ENCODE measurements at regions not wholly inside any gene's neighbourhood (a gene's known extent, or its start where the extent isn't known, plus 50 kb on each side); places are given as distances from the start of the nearest gene placed in this dataset.
A peak's percentile ranks its signal among the peaks of the same experiment; 100 is the strongest.

DNA sequence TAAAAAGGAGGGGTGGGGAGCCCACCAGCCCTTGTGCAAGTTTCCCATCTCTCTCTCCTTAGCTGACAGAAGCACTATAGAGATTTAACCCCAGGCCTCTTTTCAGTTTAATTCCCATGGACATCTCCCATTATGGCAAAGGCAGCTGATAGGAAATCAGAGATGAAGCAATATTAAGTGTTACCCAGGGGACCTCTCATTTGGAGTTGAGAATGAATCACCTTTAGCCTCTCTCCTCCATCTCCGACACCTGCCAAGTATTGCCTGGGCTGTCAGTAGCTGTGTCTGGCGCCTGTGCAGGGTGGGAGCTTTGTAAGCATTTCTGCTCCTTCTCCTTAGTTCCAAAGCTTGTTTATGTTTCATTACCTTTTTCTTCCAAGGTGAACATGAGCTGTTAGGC lies 109.0 kb downstream of the AQP4 start:
- ChIA-PET CTCF (no interaction called here), POLR2A (no interaction called here)
- H3K4me1 Mint-ChIP-seq = no peaks in the 10 kb centered on the region
- no peak overlapping the region for H3K4me3 ChIP-seq (ENCODE audit: low read length)
- peaks cover 0 to 5% (median 0%) of the 10 kb centered on the region in 5 donors for H3K9me3 Mint-ChIP-seq
- no peaks in the 10 kb centered on the region for H3K4me1 ChIP-seq (ENCODE audit: insufficient read depth, low read length)
- H3K4me3 Mint-ChIP-seq = no peak overlapping the region
- no peaks in the 10 kb centered on the region for H3K9me3 ChIP-seq (ENCODE audit: low read length)
- H3K27ac ChIP-seq (ENCODE audit: low read depth, low read length) = no peak overlapping the region
- no peak for DNase-seq
- H3K36me3 ChIP-seq (ENCODE audit: insufficient read depth, low read length) = no peaks in the 10 kb centered on the region
- no peaks in the 10 kb centered on the region for H3K36me3 Mint-ChIP-seq
- no peaks in the 10 kb centered on the region for H3K27me3 ChIP-seq (ENCODE audit: insufficient read depth, low read length, poor library complexity, severe bottlenecking)
- no peaks in the 10 kb centered on the region for H3K27me3 Mint-ChIP-seq
- H3K27ac Mint-ChIP-seq = peak overlapping the region in 1 of 8 donors; percentile 26

DNA sequence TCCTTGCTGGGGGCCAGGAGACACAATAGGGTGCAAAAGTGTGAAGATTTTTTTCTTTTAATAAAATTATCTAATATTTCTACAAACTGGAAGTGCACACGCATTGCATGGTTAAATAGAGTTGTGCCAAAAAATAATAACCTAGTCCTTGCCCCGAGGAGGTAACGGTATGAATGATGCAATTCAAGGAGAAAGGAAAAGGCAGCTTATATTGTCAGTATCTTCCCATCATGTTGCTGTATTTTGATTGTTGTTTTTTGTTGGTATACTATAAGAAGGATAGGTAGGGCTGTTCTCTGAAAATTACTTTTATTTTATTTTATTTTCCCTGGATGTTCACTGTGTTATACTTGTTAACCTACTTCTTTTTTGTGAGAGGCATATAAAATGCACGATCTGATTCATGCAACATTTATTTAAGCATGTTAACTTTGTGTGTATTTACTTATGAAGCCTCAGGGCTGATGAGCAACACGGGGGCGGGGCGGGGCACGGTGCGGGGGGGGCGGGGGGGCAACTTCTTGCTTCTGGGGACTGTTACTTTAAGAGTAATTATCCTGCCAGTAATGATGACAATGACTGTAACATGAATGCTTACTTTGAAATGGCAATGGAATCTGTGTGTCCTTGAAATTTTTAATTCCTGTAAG lies 118.6 kb downstream of the AQP4 start:
- POLR2A ChIA-PET = no interaction called here
- Mint-ChIP-seq H3K27ac (no peak overlapping the region), H3K9me3 (peaks cover 0 to 2% (median 0%) of the 10 kb centered on the region in 5 donors)

DNA sequence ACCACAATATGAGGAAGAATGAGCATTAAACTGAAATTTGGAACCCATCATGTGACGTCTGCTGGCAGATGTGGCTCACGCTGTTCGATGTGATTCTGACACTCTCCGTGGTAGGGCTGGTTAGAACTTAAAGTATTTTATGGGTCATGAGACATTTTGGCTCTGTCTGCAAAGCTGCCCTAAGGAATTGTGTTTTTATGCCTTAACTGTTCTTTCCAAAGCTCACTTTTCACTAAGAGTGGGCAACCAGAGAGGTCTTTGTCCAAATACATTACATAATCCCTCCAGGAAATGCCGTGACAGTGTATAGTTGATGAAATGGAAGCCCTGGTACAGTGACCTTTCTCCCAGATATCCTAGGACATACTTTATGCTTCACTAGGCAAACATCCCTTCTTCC lies 119.1 kb downstream of the AQP4 start:
- H3K4me1 Mint-ChIP-seq = no peaks in the 10 kb centered on the region
- ChIA-PET POLR2A (no interaction called here), CTCF (no interaction called here)
- H3K27me3 Mint-ChIP-seq = no peaks in the 10 kb centered on the region
- H3K36me3 Mint-ChIP-seq = no peaks in the 10 kb centered on the region
- Histone ChIP-seq H3K9me3 (ENCODE audit: low read length) (no peaks in the 10 kb centered on the region), H3K36me3 (ENCODE audit: insufficient read depth, low read length) (no peaks in the 10 kb centered on the region), H3K27me3 (ENCODE audit: insufficient read depth, low read length, poor library complexity, severe bottlenecking) (no peaks in the 10 kb centered on the region), H3K4me1 (ENCODE audit: insufficient read depth, low read length) (no peaks in the 10 kb centered on the region), H3K27ac (ENCODE audit: low read depth, low read length) (no peak overlapping the region), H3K4me3 (ENCODE audit: low read length) (no peak overlapping the region)
- peaks cover 0 to 2% (median 0%) of the 10 kb centered on the region in 5 donors for H3K9me3 Mint-ChIP-seq
- DNase-seq = no peak
- H3K27ac Mint-ChIP-seq = no peak overlapping the region
- no peak overlapping the region for H3K4me3 Mint-ChIP-seq

More for the DNA sequence above, 118.6 kb downstream of the AQP4 start:
- no peak for DNase-seq
- no peaks in the 10 kb centered on the region for H3K27me3 ChIP-seq (ENCODE audit: insufficient read depth, low read length, poor library complexity, severe bottlenecking)
- H3K9me3 ChIP-seq (ENCODE audit: low read length) = no peaks in the 10 kb centered on the region
- H3K36me3 Mint-ChIP-seq = no peaks in the 10 kb centered on the region
- no peak overlapping the region for H3K4me3 ChIP-seq (ENCODE audit: low read length)
- H3K4me3 Mint-ChIP-seq = no peak overlapping the region
- H3K4me1 ChIP-seq (ENCODE audit: insufficient read depth, low read length) = no peaks in the 10 kb centered on the region
- CTCF ChIA-PET = no interaction called here
- no peaks in the 10 kb centered on the region for H3K27me3 Mint-ChIP-seq
- H3K4me1 Mint-ChIP-seq = no peaks in the 10 kb centered on the region
- H3K27ac ChIP-seq (ENCODE audit: low read depth, low read length) = no peak overlapping the region
- H3K36me3 ChIP-seq (ENCODE audit: insufficient read depth, low read length) = no peaks in the 10 kb centered on the region

DNA sequence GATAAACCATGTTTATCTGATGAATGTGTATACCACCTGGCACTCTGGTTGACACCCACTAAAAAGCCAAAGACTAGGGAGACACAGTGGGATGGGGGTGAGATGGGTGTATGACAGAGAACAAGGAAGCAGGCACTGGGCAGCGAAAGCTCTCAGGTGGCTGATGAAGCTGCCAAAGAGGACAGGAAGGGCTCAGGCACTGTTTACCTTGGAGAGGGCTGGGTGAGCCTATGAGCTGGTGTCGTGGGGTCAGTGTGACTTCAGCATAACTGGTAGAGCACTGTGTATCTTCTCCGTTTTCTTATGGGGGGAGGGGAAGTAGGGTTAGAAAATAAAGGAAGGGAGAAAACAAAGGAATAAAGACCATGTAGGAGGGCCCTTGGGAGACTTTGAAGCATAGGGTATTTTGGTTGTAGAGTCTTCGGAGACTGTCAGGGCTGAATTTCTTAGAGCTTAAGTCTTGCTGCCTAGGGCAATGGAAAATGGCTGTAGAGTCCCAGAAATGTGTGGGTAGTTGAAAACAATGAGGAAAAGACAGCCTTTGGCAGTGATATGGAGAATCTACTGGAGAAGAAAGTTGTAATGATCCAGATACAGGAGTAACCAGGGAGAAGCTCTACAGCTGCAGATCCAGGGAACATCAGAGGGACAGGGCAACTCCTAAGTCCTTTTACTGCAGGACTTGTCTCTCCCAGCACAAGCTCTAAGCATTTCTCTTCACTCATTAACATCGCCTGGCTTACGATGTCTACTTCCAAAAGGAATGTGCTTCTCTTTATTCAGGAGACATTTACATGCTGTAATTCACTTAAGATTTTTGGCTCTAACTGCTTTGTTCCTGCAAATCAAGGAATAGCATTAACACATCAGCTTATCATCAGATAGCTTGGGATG lies 120.0 kb downstream of the AQP4 start:
- no peaks in the 10 kb centered on the region for H3K4me1 Mint-ChIP-seq
- no peaks in the 10 kb centered on the region for H3K4me1 ChIP-seq (ENCODE audit: insufficient read depth, low read length)
- ChIA-PET CTCF (no interaction called here), POLR2A (no interaction called here)
- H3K27me3 ChIP-seq (ENCODE audit: insufficient read depth, low read length, poor library complexity, severe bottlenecking) = no peaks in the 10 kb centered on the region
- H3K4me3 ChIP-seq (ENCODE audit: low read length) = no peak overlapping the region
- no peaks in the 10 kb centered on the region for H3K36me3 Mint-ChIP-seq
- no peak overlapping the region for H3K4me3 Mint-ChIP-seq
- no peak overlapping the region for H3K27ac Mint-ChIP-seq
- H3K27ac ChIP-seq (ENCODE audit: low read depth, low read length) = no peak overlapping the region
- peaks cover 0 to 2% (median 0%) of the 10 kb centered on the region in 5 donors for H3K9me3 Mint-ChIP-seq
- no peaks in the 10 kb centered on the region for H3K36me3 ChIP-seq (ENCODE audit: insufficient read depth, low read length)
- no peaks in the 10 kb centered on the region for H3K9me3 ChIP-seq (ENCODE audit: low read length)
- H3K27me3 Mint-ChIP-seq = no peaks in the 10 kb centered on the region
- no peak for DNase-seq

DNA sequence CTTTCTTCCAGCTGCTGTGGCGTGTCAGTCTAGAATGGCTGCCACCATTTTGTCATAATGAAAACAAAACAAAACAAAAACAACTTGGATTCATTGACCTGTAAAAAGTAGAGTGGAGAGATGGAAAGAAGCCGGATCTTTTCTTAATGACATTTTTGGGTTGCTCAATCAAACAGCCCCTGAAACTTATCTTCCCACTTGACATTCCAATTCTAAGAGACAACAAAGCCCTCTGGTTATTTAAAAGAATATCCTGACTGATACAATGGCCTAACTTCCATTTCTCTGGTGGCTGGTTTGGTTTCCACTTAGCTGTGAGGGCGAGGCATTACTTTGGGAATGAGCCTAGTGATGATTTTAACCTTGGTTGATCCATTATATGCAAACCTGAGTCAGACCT lies 123.7 kb downstream of the AQP4 start:
- no peaks in the 10 kb centered on the region for H3K27me3 ChIP-seq (ENCODE audit: insufficient read depth, low read length, poor library complexity, severe bottlenecking)
- no peaks in the 10 kb centered on the region for H3K27me3 Mint-ChIP-seq
- peaks cover 0 to 5% (median 0%) of the 10 kb centered on the region in 5 donors for H3K9me3 Mint-ChIP-seq
- ChIA-PET CTCF (no interaction called here), POLR2A (no interaction called here)
- no peak overlapping the region for H3K27ac ChIP-seq (ENCODE audit: low read depth, low read length)
- no peak overlapping the region for H3K27ac Mint-ChIP-seq
- H3K9me3 ChIP-seq (ENCODE audit: low read length) = no peaks in the 10 kb centered on the region
- DNase-seq = no peak
- H3K36me3 ChIP-seq (ENCODE audit: insufficient read depth, low read length) = no peaks in the 10 kb centered on the region
- H3K4me3 Mint-ChIP-seq = no peak overlapping the region
- no peaks in the 10 kb centered on the region for H3K4me1 Mint-ChIP-seq
- H3K4me3 ChIP-seq (ENCODE audit: low read length) = no peak overlapping the region
- no peaks in the 10 kb centered on the region for H3K4me1 ChIP-seq (ENCODE audit: insufficient read depth, low read length)
- no peaks in the 10 kb centered on the region for H3K36me3 Mint-ChIP-seq

DNA sequence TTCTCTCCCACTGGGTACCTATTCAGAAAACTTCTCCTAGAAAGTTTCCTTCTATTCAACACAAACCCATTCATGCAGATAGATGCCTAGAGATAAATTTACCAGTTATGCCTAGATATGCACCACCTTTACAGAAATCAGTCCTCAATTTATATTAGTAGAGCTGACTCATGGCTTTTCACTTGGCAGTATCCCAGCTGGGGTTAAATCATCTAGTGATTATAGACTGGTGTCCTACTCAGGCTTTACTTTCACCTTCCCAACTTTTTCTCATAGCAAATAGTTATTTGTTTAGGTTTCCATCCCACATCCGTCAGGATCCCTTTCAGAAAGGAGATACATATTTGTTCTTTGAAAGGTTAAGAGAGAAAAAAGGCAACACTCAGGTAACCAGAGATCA lies 124.5 kb downstream of the AQP4 start:
- no peak overlapping the region for H3K4me3 Mint-ChIP-seq
- ChIA-PET CTCF (no interaction called here), POLR2A (no interaction called here)
- H3K4me3 ChIP-seq (ENCODE audit: low read length) = no peak overlapping the region
- H3K9me3 ChIP-seq (ENCODE audit: low read length) = no peaks in the 10 kb centered on the region
- no peaks in the 10 kb centered on the region for H3K4me1 Mint-ChIP-seq
- no peaks in the 10 kb centered on the region for H3K27me3 ChIP-seq (ENCODE audit: insufficient read depth, low read length, poor library complexity, severe bottlenecking)
- H3K27ac ChIP-seq (ENCODE audit: low read depth, low read length) = no peak overlapping the region
- H3K36me3 ChIP-seq (ENCODE audit: insufficient read depth, low read length) = no peaks in the 10 kb centered on the region
- DNase-seq = no peak
- no peaks in the 10 kb centered on the region for H3K4me1 ChIP-seq (ENCODE audit: insufficient read depth, low read length)
- no peaks in the 10 kb centered on the region for H3K27me3 Mint-ChIP-seq
- H3K9me3 Mint-ChIP-seq = peaks cover 0 to 8% (median 0%) of the 10 kb centered on the region in 5 donors
- no peak overlapping the region for H3K27ac Mint-ChIP-seq
- H3K36me3 Mint-ChIP-seq = no peaks in the 10 kb centered on the region

DNA sequence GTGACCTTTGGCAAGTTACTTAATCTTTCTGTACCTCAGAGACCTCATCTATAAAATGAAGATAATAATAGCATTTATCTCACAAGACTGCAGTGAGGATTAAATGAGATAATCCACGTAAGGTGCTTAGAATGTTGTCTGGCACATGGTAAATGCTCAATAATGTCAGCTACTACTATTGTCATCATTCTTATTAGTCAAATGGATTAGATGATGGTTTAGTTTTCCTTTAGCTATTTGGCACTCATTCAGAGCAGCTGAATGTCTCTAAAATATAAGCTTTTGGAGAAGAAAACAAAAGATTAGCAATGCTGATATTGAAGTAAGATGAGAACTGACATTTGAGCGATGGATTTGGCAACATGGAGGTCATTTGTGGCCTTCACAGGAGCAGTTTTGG lies 125.1 kb downstream of the AQP4 start:
- Histone ChIP-seq H3K4me3 (ENCODE audit: low read length) (no peak overlapping the region), H3K36me3 (ENCODE audit: insufficient read depth, low read length) (no peaks in the 10 kb centered on the region), H3K27ac (ENCODE audit: low read depth, low read length) (no peak overlapping the region), H3K4me1 (ENCODE audit: insufficient read depth, low read length) (no peaks in the 10 kb centered on the region), H3K27me3 (ENCODE audit: insufficient read depth, low read length, poor library complexity, severe bottlenecking) (no peaks in the 10 kb centered on the region), H3K9me3 (ENCODE audit: low read length) (no peaks in the 10 kb centered on the region)
- DNase-seq = no peak
- H3K9me3 Mint-ChIP-seq = peaks cover 0 to 11% (median 0%) of the 10 kb centered on the region in 5 donors
- ChIA-PET CTCF (no interaction called here), POLR2A (no interaction called here)
- H3K4me3 Mint-ChIP-seq = no peak overlapping the region
- H3K36me3 Mint-ChIP-seq = no peaks in the 10 kb centered on the region
- H3K27me3 Mint-ChIP-seq = no peaks in the 10 kb centered on the region
- H3K4me1 Mint-ChIP-seq = no peaks in the 10 kb centered on the region
- H3K27ac Mint-ChIP-seq = no peak overlapping the region

DNA sequence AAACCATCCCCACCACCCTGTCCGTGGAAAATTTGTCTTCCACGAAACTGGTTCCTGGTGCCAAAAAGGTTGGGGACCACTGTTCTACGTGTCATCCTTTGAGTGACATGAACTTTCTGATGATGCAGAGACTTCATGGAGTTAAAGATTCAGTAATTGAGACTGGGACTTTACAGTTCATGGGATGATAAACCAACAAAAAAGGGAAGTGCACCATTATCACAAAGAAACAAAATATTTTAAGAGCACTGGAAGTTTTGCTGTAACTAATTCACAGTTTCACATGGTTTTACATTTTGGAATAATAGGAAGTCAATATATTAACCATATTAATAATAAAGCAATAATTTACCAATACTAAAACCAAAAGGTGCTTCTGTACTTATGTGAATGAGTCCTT lies 126.8 kb downstream of the AQP4 start:
- Mint-ChIP-seq H3K4me1 (no peaks in the 10 kb centered on the region), H3K9me3 (peaks cover 0 to 11% (median 2%) of the 10 kb centered on the region in 5 donors), H3K27me3 (no peaks in the 10 kb centered on the region), H3K27ac (no peak overlapping the region), H3K36me3 (no peaks in the 10 kb centered on the region), H3K4me3 (no peak overlapping the region)
- H3K36me3 ChIP-seq (ENCODE audit: insufficient read depth, low read length) = no peaks in the 10 kb centered on the region
- no peaks in the 10 kb centered on the region for H3K27me3 ChIP-seq (ENCODE audit: insufficient read depth, low read length, poor library complexity, severe bottlenecking)
- POLR2A ChIA-PET = no interaction called here
- no peak overlapping the region for H3K4me3 ChIP-seq (ENCODE audit: low read length)
- no peak for DNase-seq
- no peak overlapping the region for H3K27ac ChIP-seq (ENCODE audit: low read depth, low read length)
- CTCF ChIA-PET = no interaction called here
- H3K4me1 ChIP-seq (ENCODE audit: insufficient read depth, low read length) = no peaks in the 10 kb centered on the region
- H3K9me3 ChIP-seq (ENCODE audit: low read length) = no peaks in the 10 kb centered on the region
